K562 (cell line): ENCODE measurements at regions not wholly inside any gene's neighbourhood (a gene's known extent, or its start where the extent isn't known, plus 50 kb on each side); places are given as distances from the start of the nearest gene placed in this dataset.

ENCODE experiments used
- ATAC-seq: fragments of 200-7000 bp; cut with Tn5 transposase; 3 replicates; pipeline ENCODE4 v1.9.1; 2020; ENCODE audit warnings: moderate library complexity
- BruUV-seq: library from RNA; stranded (reverse); fragments of 400-500 nt; replicated peaks from 2 replicates; lab custom pipeline; 2021; lab: Mats Ljungman, UMichigan
- CTCF ChIA-PET: fragments of 300-600 bp; formaldehyde crosslinking; extraction: SDS; loops from one replicate; lab custom pipeline; 2021; ENCODE audit warnings: low intra/inter-chr PET ratio; lab: Yijun Ruan, JAX
- POLR2A ChIA-PET: fragments of 300-600, 350-650 bp; sonication (Branson Sonifier 250); formaldehyde crosslinking; extraction: SDS; loops from one replicate; lab custom pipeline; 2021; ENCODE audit warnings: antibody characterized with exemption, inconsistent platforms; lab: Yijun Ruan, JAX
- DNase-seq, 4 experiments: peaks; one replicate each; pipeline versions ENCODE4 v3.0.0 to v3.0.0-alpha.2; 2011 to 2018; ENCODE audit warnings: low spot score in 3 of 4, mixed read lengths in 3 of 4; ENCODE audit errors: extremely low read depth in 1 of 4
- FAIRE-seq: peaks from 2 replicates; lab custom pipeline; 2011; peaks lifted over from hg19 to GRCh38; lab: Jason Lieb, UNC
- H2AFZ ChIP-seq: 2 replicates; pipeline ENCODE4 v1.6.0; 2011; ENCODE audit warnings: low read depth, low read length, control low read depth, inconsistent platforms
- H3K27ac ChIP-seq: fragments of 200-600 bp; 3 replicates; pipeline ENCODE4 v1.8.0; 2011; ENCODE audit warnings: low read depth, mild to moderate bottlenecking, control low read depth, inconsistent platforms, low read length, moderate library complexity, mixed read lengths; ENCODE audit errors: extremely low read depth
- H3K27me3 ChIP-seq, 2 experiments: fragments of 300-600 bp in 1 of 2; 2 replicates in 1 of 2; 3 replicates in 1 of 2; pipeline versions ENCODE4 v1.6.0 to v1.8.0; 2011; ENCODE audit warnings: inconsistent platforms in 2 of 2, low read length in 2 of 2, mild to moderate bottlenecking in 1 of 2, mixed read lengths in 1 of 2, moderate library complexity in 1 of 2; ENCODE audit not compliant: control insufficient read depth in 2 of 2, insufficient read depth in 2 of 2
- H3K36me3 ChIP-seq: fragments of 300-600 bp; 3 replicates; pipeline ENCODE4 v1.8.0; 2011; ENCODE audit warnings: mild to moderate bottlenecking, low read length, inconsistent platforms; ENCODE audit not compliant: control insufficient read depth, insufficient read depth
- H3K4me1 ChIP-seq, 2 experiments: fragments of 200-600 bp in 1 of 2; replicated peaks in 1 of 2; 2 replicates in 1 of 2; 3 replicates in 1 of 2; pipeline versions ENCODE4 v1.5.1 to v1.8.0; 2011; ENCODE audit warnings: inconsistent platforms in 2 of 2, low read length in 2 of 2, mild to moderate bottlenecking in 1 of 2, mixed read lengths in 1 of 2, moderate library complexity in 1 of 2; ENCODE audit not compliant: control insufficient read depth in 2 of 2, insufficient read depth in 2 of 2
- H3K4me2 ChIP-seq: 2 replicates; pipeline ENCODE4 v1.6.1; 2011; ENCODE audit warnings: low read length, control low read depth, inconsistent platforms, mixed read lengths; ENCODE audit not compliant: insufficient read depth
- H3K4me3 ChIP-seq: fragments of 200-600 bp; sonication (generic), shearing (Covaris generic); 2 replicates; pipeline ENCODE4 v1.5.1; 2016; ENCODE audit warnings: control low read depth, inconsistent platforms
- H3K79me2 ChIP-seq: fragments of 200-600 bp; 3 replicates; pipeline ENCODE4 v1.8.0; 2011; ENCODE audit warnings: low read length, inconsistent platforms; ENCODE audit not compliant: control insufficient read depth, insufficient read depth
- H3K9ac ChIP-seq, 2 experiments: 2 replicates each; pipeline versions ENCODE4 v1.6.0 to v1.6.1; 2011; ENCODE audit warnings: low read depth in 2 of 2, low read length in 2 of 2, control low read depth in 1 of 2, inconsistent platforms in 1 of 2, mild to moderate bottlenecking in 1 of 2, mixed read lengths in 1 of 2; ENCODE audit not compliant: insufficient read depth in 1 of 2
- H3K9me1 ChIP-seq: one replicate; pipeline ENCODE4 v1.6.0; 2011; ENCODE audit warnings: inconsistent platforms, mild to moderate bottlenecking, low read length, moderate library complexity; ENCODE audit not compliant: control insufficient read depth, insufficient read depth
- H3K9me3 ChIP-seq: replicated peaks from 2 replicates; pipeline ENCODE4 v1.5.1; 2011; ENCODE audit warnings: low read depth, low read length, inconsistent platforms; ENCODE audit not compliant: control insufficient read depth, insufficient read depth
- H4K20me1 ChIP-seq: replicated peaks from 2 replicates; pipeline ENCODE4 v1.6.1; 2011; ENCODE audit warnings: low read length, inconsistent platforms, mixed read lengths; ENCODE audit not compliant: control insufficient read depth, insufficient read depth
- ATF1 ChIP-seq, 2 experiments: fragments of 450-650 bp in 1 of 2; IDR thresholded peaks; 2 replicates each; pipeline ENCODE4 v1.6.1; 2016; ENCODE audit warnings: missing compliant biosample characterization in 1 of 2, missing genetic modification characterization in 1 of 2
- GATAD2A ChIP-seq: fragments of 450-650 bp; IDR thresholded peaks from 2 replicates; pipeline ENCODE4 v1.6.1; 2017
- GTF2E2 ChIP-seq: fragments of 200-800 bp; sonication (Bioruptor generic); IDR thresholded peaks from 2 replicates; pipeline ENCODE4 v1.6.1; 2016; ENCODE audit warnings: missing genetic modification characterization, missing compliant biosample characterization
- IRF2 ChIP-seq: sonication (generic); formaldehyde crosslinking; IDR thresholded peaks from 2 replicates; pipeline ENCODE4 v1.8.1; 2022; ENCODE audit warnings: mild to moderate bottlenecking, missing genetic modification reagents
- JUN ChIP-seq, 2 experiments: sonication (generic) in 1 of 2; formaldehyde crosslinking in 1 of 2; IDR thresholded peaks; 2 replicates each; pipeline versions ENCODE4 v1.6.1 to v1.8.0; 2012 to 2022; ENCODE audit warnings: borderline replicate concordance in 2 of 2, mild to moderate bottlenecking in 2 of 2, improper control_type of control experiment in 1 of 2, low read depth in 1 of 2, low read length in 1 of 2, missing genetic modification reagents in 1 of 2
- MTA2 ChIP-seq: fragments of 450-650 bp; IDR thresholded peaks from 2 replicates; pipeline ENCODE4 v1.6.1; 2016; ENCODE audit warnings: low read depth
- SMARCE1 ChIP-seq: fragments of 450-650 bp; IDR thresholded peaks from 2 replicates; pipeline ENCODE4 v1.7.1; 2016; ENCODE audit warnings: mild to moderate bottlenecking
- WGBS: fragments of 100-300 bp; shearing (Covaris generic); methylation state at CpG from one replicate; pipeline ENCODE4 v1.1.6; 2016; ENCODE audit warnings: low coverage, mixed read lengths; ENCODE audit not compliant: insufficient coverage; ENCODE audit errors: missing lambda C conversion rate; 5-methylcytosine and 5-hydroxymethylcytosine counted together
- in situ Hi-C: fragments of 300-500 bp; cut with MboI; formaldehyde crosslinking; loops from 4 replicates; pipeline ENCODE4 v1.15.0; 2018; ENCODE audit warnings: inconsistent platforms, mixed read lengths
- intact Hi-C: fragments of 100-400 bp; cut with micrococcal nuclease; formaldehyde crosslinking; loops from 2 replicates; pipeline ENCODE4 v1.14.2; 2022
- TF ChIP-seq, protein P1 (sequence below): fragments of 250-450 bp; sonication (Bioruptor Pico); IDR thresholded peaks from 2 replicates; pipeline ENCODE4 v1.9.0; 2021; ENCODE audit warnings: mild to moderate bottlenecking, inconsistent platforms

DNA sequence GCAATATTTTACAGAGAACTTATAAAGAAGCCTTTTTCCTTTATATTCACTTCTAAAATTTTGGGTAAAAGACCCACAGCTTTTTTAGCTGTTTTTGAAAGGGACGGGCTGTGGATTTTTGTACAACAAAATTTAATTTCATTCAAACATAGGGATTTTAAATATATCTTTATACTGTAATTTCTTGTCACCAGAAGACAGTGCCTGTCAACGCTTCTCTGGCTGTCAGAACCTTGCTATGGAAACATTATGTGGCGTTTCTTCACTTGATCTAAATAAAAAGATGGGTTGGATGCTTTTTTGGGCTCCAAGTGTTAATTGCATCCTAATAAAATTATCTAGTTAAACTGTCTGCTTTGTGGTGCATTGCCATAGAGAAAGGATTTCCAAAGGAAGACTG lies 635.6 kb upstream of the ALCAM start:
- no peak overlapping the region for H2AFZ ChIP-seq
- in situ Hi-C loops (no loop called here), intact Hi-C loops (loop anchor here (10.0 kb wide), 1 partner anchor 56 kb away; no protein-coding TSS in a partner anchor)
- DNase-seq, result no peak
- H3K4me1 ChIP-seq, result no peaks in the 10 kb centered on the region
- BruUV-seq, result no TSS peak
- H4K20me1 ChIP-seq, result no peaks in the 10 kb centered on the region
- CTCF ChIA-PET, result no interaction called here
- H3K79me2 ChIP-seq, result no peaks in the 10 kb centered on the region
- no peaks in the 10 kb centered on the region for H3K9me1 ChIP-seq
- H3K4me2 ChIP-seq, result no peak overlapping the region
- TF ChIP-seq ATF1 (CRISPR knock-in tag; IDR thresholded peaks at IDR 0.05), result no peak
- no peak for TF ChIP-seq ATF1 (tag; IDR thresholded peaks at IDR 0.05)
- no peak for TF ChIP-seq GATAD2A
- TF ChIP-seq, protein P1, sequence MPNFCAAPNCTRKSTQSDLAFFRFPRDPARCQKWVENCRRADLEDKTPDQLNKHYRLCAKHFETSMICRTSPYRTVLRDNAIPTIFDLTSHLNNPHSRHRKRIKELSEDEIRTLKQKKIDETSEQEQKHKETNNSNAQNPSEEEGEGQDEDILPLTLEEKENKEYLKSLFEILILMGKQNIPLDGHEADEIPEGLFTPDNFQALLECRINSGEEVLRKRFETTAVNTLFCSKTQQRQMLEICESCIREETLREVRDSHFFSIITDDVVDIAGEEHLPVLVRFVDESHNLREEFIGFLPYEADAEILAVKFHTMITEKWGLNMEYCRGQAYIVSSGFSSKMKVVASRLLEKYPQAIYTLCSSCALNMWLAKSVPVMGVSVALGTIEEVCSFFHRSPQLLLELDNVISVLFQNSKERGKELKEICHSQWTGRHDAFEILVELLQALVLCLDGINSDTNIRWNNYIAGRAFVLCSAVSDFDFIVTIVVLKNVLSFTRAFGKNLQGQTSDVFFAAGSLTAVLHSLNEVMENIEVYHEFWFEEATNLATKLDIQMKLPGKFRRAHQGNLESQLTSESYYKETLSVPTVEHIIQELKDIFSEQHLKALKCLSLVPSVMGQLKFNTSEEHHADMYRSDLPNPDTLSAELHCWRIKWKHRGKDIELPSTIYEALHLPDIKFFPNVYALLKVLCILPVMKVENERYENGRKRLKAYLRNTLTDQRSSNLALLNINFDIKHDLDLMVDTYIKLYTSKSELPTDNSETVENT (CRISPR knock-in tag), result no peak
- no peak for TF ChIP-seq IRF2 (CRISPR knock-in tag)
- H3K36me3 ChIP-seq, result no peaks in the 10 kb centered on the region
- ATAC-seq, result no peak
- WGBS, result 0% methylated on average over 3 of the region's 3 CpGs
- no peak overlapping the region for H3K27ac ChIP-seq
- FAIRE-seq, result no peak
- H3K9me3 ChIP-seq, result no peaks in the 10 kb centered on the region
- H3K9ac ChIP-seq, result no peak overlapping the region
- no peaks in the 10 kb centered on the region for H3K27me3 ChIP-seq
- POLR2A ChIA-PET, result no interaction called here
- H3K4me3 ChIP-seq, result no peak overlapping the region

DNA sequence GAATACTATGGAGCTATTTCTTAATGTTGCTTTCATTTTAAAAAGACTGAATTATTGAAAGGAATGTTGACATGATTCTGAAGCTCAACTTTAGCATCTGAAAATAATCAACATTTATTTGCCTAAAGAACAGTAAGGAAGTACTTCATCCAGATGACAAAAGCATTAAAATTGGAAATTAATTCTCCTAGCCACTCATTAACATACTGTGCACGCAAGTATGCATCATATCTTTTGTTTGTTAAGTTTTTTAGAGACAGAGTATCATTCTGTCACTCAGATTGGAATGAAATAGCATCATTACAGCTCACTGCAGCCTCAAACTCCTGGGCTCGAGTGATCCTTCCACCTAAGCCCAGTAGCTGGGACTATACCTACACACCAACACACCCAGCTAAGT lies 632.1 kb upstream of the ALCAM start:
- in situ Hi-C loops (no loop called here), intact Hi-C loops (loop anchor here (10.0 kb wide), 1 partner anchor 60 kb away; no protein-coding TSS in a partner anchor)
- Histone ChIP-seq H3K9me3 (no peaks in the 10 kb centered on the region), H4K20me1 (no peaks in the 10 kb centered on the region), H3K27ac (no peak overlapping the region), H3K79me2 (no peaks in the 10 kb centered on the region), H3K4me3 (no peak overlapping the region), H3K36me3 (no peaks in the 10 kb centered on the region), H2AFZ (no peak overlapping the region), H3K4me1 (no peaks in the 10 kb centered on the region), H3K9me1 (no peaks in the 10 kb centered on the region), H3K4me2 (no peak overlapping the region), H3K27me3 (no peaks in the 10 kb centered on the region), H3K9ac (no peak overlapping the region)
- ChIA-PET POLR2A (no interaction called here), CTCF (no interaction called here)
- BruUV-seq, result no TSS peak
- FAIRE-seq (no peak), ATAC-seq (no peak), DNase-seq (no peak)
- 0% methylated on average over 2 of the region's 2 CpGs for WGBS
- TF ChIP-seq JUN (IDR thresholded peaks at IDR 0.05; ENCODE audit: borderline replicate concordance, low read depth, low read length) (no peak), JUN (CRISPR knock-in tag; IDR thresholded peaks at IDR 0.05; ENCODE audit: borderline replicate concordance) (no peak), MTA2 (no peak), GTF2E2 (tag) (no peak), SMARCE1 (no peak)
